ENCODE measurements at regions not wholly inside any gene's neighbourhood (a gene's known extent, or its start where the extent isn't known, plus 50 kb on each side); places are given as distances from the start of the nearest gene placed in this dataset.

DNA sequence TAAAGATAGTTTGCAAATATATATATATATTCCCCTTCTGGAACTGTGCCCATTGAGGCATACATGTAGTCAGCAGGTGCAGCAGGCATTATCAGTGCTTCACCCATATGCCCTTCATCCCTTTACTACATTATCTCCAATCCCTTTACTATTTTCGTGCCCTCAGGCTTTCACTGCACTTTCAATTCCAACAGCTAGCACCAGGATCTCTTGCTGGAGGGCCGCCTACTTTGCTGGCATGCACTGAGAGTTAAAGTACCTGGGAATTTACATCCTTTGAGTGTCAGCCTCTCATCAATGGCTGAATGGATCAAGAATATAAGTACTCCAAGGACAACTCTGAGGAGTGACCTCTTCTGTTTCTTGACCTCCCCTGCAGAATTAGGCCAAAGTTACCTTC, 222.1 kb upstream of the CFAP20DC start:
- H3K9me3 ChIP-seq (ENCODE audit: low read depth) = no peaks in the 10 kb centered on the region
- H4K20me1 ChIP-seq (ENCODE audit: insufficient read depth, poor library complexity, severe bottlenecking) = no peaks in the 10 kb centered on the region
- H2AFZ ChIP-seq = no peak overlapping the region
- TF ChIP-seq EZH2phosphoT487 (IDR thresholded peaks at IDR 0.05; ENCODE audit: low read depth, severe bottlenecking, unreplicated experiment) (no peak), EZH2 (IDR thresholded peaks at IDR 0.05; ENCODE audit: borderline replicate concordance) (no peak)
- TF ChIP-seq, protein P1, sequence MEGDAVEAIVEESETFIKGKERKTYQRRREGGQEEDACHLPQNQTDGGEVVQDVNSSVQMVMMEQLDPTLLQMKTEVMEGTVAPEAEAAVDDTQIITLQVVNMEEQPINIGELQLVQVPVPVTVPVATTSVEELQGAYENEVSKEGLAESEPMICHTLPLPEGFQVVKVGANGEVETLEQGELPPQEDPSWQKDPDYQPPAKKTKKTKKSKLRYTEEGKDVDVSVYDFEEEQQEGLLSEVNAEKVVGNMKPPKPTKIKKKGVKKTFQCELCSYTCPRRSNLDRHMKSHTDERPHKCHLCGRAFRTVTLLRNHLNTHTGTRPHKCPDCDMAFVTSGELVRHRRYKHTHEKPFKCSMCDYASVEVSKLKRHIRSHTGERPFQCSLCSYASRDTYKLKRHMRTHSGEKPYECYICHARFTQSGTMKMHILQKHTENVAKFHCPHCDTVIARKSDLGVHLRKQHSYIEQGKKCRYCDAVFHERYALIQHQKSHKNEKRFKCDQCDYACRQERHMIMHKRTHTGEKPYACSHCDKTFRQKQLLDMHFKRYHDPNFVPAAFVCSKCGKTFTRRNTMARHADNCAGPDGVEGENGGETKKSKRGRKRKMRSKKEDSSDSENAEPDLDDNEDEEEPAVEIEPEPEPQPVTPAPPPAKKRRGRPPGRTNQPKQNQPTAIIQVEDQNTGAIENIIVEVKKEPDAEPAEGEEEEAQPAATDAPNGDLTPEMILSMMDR (IDR thresholded peaks at IDR 0.05; ENCODE audit: poor library complexity) = no peak
- DNase-seq (ENCODE audit: low spot score) = no peak
- no peak overlapping the region for H3K27ac ChIP-seq
- 72% methylated on average over 2 of the region's 2 CpGs for WGBS (ENCODE audit: low lambda C conversion rate, missing lambda C conversion rate)
- no peaks in the 10 kb centered on the region for H3K9me2 ChIP-seq (replicated peaks; ENCODE audit: insufficient read depth)
- H3K36me3 ChIP-seq (replicated peaks; ENCODE audit: insufficient read depth, low read depth) = no peaks in the 10 kb centered on the region
- H3K4me2 ChIP-seq = no peak overlapping the region
- no peaks in the 10 kb centered on the region for H3K4me1 ChIP-seq (ENCODE audit: insufficient read depth)
- H3K4me3 ChIP-seq = no peak overlapping the region
- H3K27me3 ChIP-seq = no peaks in the 10 kb centered on the region
- H3K79me2 ChIP-seq = no peaks in the 10 kb centered on the region

DNA sequence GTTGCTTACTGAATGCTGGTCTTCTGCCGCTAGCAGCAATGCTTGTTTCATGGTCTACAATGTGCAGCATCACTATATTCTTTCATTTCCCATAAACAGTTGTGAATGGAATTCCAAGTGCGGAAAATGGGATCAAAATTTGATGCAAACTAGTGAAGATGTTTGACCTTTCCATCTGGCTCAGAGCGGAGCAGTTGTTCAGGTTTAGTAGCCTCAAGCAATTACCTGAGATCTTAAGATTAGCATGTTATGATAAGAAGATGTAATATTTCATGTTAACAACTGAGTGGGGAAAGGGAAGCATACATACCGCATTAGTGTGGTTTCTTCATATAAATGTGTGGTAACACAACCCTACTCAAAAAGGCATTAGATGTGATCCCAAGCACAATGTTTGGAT, 221.1 kb upstream of the CFAP20DC start:
- H4K20me1 ChIP-seq (ENCODE audit: insufficient read depth, poor library complexity, severe bottlenecking) = no peaks in the 10 kb centered on the region
- no peaks in the 10 kb centered on the region for H3K36me3 ChIP-seq (replicated peaks; ENCODE audit: insufficient read depth, low read depth)
- H3K9me2 ChIP-seq (replicated peaks; ENCODE audit: insufficient read depth) = no peaks in the 10 kb centered on the region
- 84% methylated on average over 4 of the region's 4 CpGs for WGBS (ENCODE audit: low lambda C conversion rate, missing lambda C conversion rate)
- no peak overlapping the region for H3K4me3 ChIP-seq
- no peak overlapping the region for H3K27ac ChIP-seq
- no peak for TF ChIP-seq EZH2 (IDR thresholded peaks at IDR 0.05; ENCODE audit: borderline replicate concordance)
- TF ChIP-seq EZH2phosphoT487 (IDR thresholded peaks at IDR 0.05; ENCODE audit: low read depth, severe bottlenecking, unreplicated experiment) = no peak
- TF ChIP-seq, protein P1 (IDR thresholded peaks at IDR 0.05; ENCODE audit: poor library complexity) = no peak
- H3K4me2 ChIP-seq = no peak overlapping the region
- H3K79me2 ChIP-seq = no peaks in the 10 kb centered on the region
- no peaks in the 10 kb centered on the region for H3K27me3 ChIP-seq
- H3K9me3 ChIP-seq (ENCODE audit: low read depth) = no peaks in the 10 kb centered on the region
- DNase-seq (ENCODE audit: low spot score) = no peak
- H2AFZ ChIP-seq = no peak overlapping the region
- no peaks in the 10 kb centered on the region for H3K4me1 ChIP-seq (ENCODE audit: insufficient read depth)

DNA sequence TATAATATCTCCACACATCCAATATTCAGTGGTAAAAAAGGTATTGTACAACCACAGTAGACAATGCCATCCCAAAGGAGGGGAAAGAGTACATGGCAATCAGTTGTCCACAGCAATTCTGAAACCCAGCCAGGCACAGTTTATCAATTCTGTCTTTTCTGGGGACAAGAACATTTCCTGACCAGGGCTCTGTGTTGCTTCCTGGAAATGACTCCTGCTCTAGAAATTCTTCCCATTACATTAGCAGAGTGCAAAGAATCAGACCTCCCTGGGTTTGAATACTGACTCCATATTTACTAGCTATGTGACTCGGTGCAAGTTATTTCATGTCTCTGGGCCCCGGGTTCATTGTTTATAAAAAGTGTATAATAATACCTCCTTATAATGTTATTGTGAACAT, 220.4 kb upstream of the CFAP20DC start:
- H3K4me1 ChIP-seq (ENCODE audit: insufficient read depth) = no peaks in the 10 kb centered on the region
- no peaks in the 10 kb centered on the region for H3K9me2 ChIP-seq (replicated peaks; ENCODE audit: insufficient read depth)
- no peak overlapping the region for H3K27ac ChIP-seq
- WGBS (ENCODE audit: low lambda C conversion rate, missing lambda C conversion rate) = 94% methylated on average over 2 of the region's 2 CpGs
- no peak overlapping the region for H2AFZ ChIP-seq
- H3K4me2 ChIP-seq = no peak overlapping the region
- H3K27me3 ChIP-seq = no peaks in the 10 kb centered on the region
- no peaks in the 10 kb centered on the region for H4K20me1 ChIP-seq (ENCODE audit: insufficient read depth, poor library complexity, severe bottlenecking)
- TF ChIP-seq EZH2 (IDR thresholded peaks at IDR 0.05; ENCODE audit: borderline replicate concordance) (no peak), EZH2phosphoT487 (IDR thresholded peaks at IDR 0.05; ENCODE audit: low read depth, severe bottlenecking, unreplicated experiment) (no peak)
- TF ChIP-seq, protein P1 (IDR thresholded peaks at IDR 0.05; ENCODE audit: poor library complexity) = no peak
- DNase-seq (ENCODE audit: low spot score) = no peak
- no peaks in the 10 kb centered on the region for H3K36me3 ChIP-seq (replicated peaks; ENCODE audit: insufficient read depth, low read depth)
- no peak overlapping the region for H3K4me3 ChIP-seq
- H3K9me3 ChIP-seq (ENCODE audit: low read depth) = no peaks in the 10 kb centered on the region
- no peaks in the 10 kb centered on the region for H3K79me2 ChIP-seq

DNA sequence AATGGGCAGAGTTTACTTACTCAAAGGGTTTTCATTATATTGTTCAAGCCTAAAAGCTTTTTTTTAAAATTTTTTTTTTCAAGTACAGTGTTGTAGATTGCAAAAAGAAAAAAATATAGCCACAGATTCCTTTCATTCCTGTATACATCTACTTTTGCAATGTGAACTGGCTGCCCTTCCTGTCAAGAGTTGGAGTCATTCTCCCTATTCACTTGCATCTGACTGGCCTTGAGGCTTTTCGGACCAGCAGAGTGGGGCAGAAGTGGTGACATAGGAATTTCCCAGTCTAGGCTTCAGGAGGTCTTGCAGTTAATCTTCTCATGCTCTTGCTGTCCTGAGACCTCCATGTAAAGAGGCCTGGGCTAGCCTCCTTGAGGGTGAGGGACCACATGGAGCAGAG, 218.3 kb upstream of the CFAP20DC start:
- Histone ChIP-seq H3K4me3 (no peak overlapping the region), H3K9me2 (replicated peaks; ENCODE audit: insufficient read depth) (no peaks in the 10 kb centered on the region), H4K20me1 (ENCODE audit: insufficient read depth, poor library complexity, severe bottlenecking) (no peaks in the 10 kb centered on the region), H3K27ac (no peak overlapping the region), H3K27me3 (no peaks in the 10 kb centered on the region), H2AFZ (no peak overlapping the region), H3K79me2 (no peaks in the 10 kb centered on the region), H3K4me1 (ENCODE audit: insufficient read depth) (no peaks in the 10 kb centered on the region), H3K36me3 (replicated peaks; ENCODE audit: insufficient read depth, low read depth) (no peaks in the 10 kb centered on the region), H3K9me3 (ENCODE audit: low read depth) (no peaks in the 10 kb centered on the region), H3K4me2 (no peak overlapping the region)
- TF ChIP-seq, protein P1 (IDR thresholded peaks at IDR 0.05; ENCODE audit: poor library complexity) = no peak
- TF ChIP-seq EZH2phosphoT487 (IDR thresholded peaks at IDR 0.05; ENCODE audit: low read depth, severe bottlenecking, unreplicated experiment) (no peak), EZH2 (IDR thresholded peaks at IDR 0.05; ENCODE audit: borderline replicate concordance) (no peak)
- WGBS (ENCODE audit: low lambda C conversion rate, missing lambda C conversion rate) = 82% methylated on average over 1 of the region's 1 CpG
- DNase-seq (ENCODE audit: low spot score) = no peak

All from hepatocyte (in vitro differentiated cells).